OCI-LY3 (cell line): ENCODE measurements at regions not wholly inside any gene's neighbourhood (a gene's known extent, or its start where the extent isn't known, plus 50 kb on each side); places are given as distances from the start of the nearest gene placed in this dataset.

Experiments
- H2AFZ ChIP-seq: fragments of 200-600, 300-600 bp; shearing (Covaris generic); 2 replicates; pipeline ENCODE4 v1.6.0; 2014; ENCODE audit warnings: antibody characterized with exemption, low read depth, low read length
- H3K27ac ChIP-seq: fragments of 200-600, 300-600 bp; sonication (generic); 2 replicates; pipeline ENCODE4 v1.5.1; 2014; ENCODE audit warnings: mild to moderate bottlenecking, low read length, moderate library complexity, mixed read lengths
- H3K27me3 ChIP-seq: fragments of 200-600, 300-600 bp; sonication (generic); 2 replicates; pipeline ENCODE4 v1.6.1; 2014; ENCODE audit warnings: low read depth, low read length, mixed read lengths
- H3K36me3 ChIP-seq: fragments of 200-600, 300-600 bp; sonication (generic); replicated peaks from 2 replicates; pipeline ENCODE3; 2014; ENCODE audit warnings: low read depth, low read length, mixed read lengths
- H3K4me1 ChIP-seq: fragments of 300-600, 200-600 bp; sonication (generic); 2 replicates; pipeline ENCODE4 v1.6.1; 2014; ENCODE audit warnings: low read length, mixed read lengths
- H3K4me2 ChIP-seq: fragments of 200-600, 300-600 bp; sonication (generic); 2 replicates; pipeline ENCODE4 v1.6.1; 2014; ENCODE audit warnings: low read length, mixed read lengths
- H3K4me3 ChIP-seq: fragments of 300-600, 200-600 bp; sonication (generic); 2 replicates; pipeline ENCODE4 v1.5.1; 2014; ENCODE audit warnings: antibody characterized with exemption, mild to moderate bottlenecking, low read length, moderate library complexity
- H3K79me2 ChIP-seq: fragments of 300-600, 200-600 bp; shearing (Covaris generic); 2 replicates; pipeline ENCODE4 v1.6.1; 2014; ENCODE audit warnings: mild to moderate bottlenecking, low read length, mixed read lengths
- H3K9ac ChIP-seq: fragments of 300-600, 200-600 bp; shearing (Covaris generic); 2 replicates; pipeline ENCODE4 v1.6.0; 2014; ENCODE audit warnings: mild to moderate bottlenecking, low read length, moderate library complexity
- H3K9me3 ChIP-seq: fragments of 200-600, 300-600 bp; shearing (Covaris generic); 2 replicates; pipeline ENCODE4 v1.6.1; 2014; ENCODE audit warnings: low read length, mixed read lengths; ENCODE audit not compliant: insufficient read depth
- H4K20me1 ChIP-seq: fragments of 200-600, 300-600 bp; sonication (generic); 2 replicates; pipeline ENCODE4 v1.6.1; 2016; ENCODE audit warnings: low read length, mixed read lengths; ENCODE audit not compliant: insufficient read depth
- EZH2phosphoT487 ChIP-seq: fragments of 200-600 bp; shearing (Covaris generic); IDR thresholded peaks from 2 replicates; pipeline ENCODE4 v1.6.1; 2018; ENCODE audit warnings: antibody characterized with exemption, mixed run types, low read depth
- TF ChIP-seq, protein P1 (sequence below): fragments of 200-600, 300-600 bp; sonication (generic); IDR thresholded peaks from 2 replicates; pipeline ENCODE4 v1.5.1; 2014; ENCODE audit warnings: antibody characterized with exemption, low read length, low read depth

DNA sequence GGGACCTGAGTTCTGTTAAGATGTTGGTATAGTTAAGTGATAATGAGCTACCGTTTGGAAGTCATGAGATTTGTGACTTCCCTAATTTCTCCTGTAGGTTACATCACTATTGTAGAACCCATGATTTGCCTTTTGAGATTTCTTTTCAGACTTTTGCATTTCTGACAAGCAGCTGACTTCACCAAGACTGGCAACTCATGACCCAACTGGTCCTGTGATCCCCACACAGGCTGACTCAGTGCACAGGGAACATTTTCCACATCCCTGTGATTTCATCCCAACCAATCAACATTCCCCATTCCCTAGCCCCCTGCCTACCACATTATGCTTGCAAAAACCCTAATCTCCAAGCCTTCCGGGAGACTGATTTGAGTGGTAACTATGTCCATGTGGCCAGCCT lies 242.1 kb upstream of the PDZRN3 start:
- H3K4me2 ChIP-seq, result no peak overlapping the region
- TF ChIP-seq, protein P1, sequence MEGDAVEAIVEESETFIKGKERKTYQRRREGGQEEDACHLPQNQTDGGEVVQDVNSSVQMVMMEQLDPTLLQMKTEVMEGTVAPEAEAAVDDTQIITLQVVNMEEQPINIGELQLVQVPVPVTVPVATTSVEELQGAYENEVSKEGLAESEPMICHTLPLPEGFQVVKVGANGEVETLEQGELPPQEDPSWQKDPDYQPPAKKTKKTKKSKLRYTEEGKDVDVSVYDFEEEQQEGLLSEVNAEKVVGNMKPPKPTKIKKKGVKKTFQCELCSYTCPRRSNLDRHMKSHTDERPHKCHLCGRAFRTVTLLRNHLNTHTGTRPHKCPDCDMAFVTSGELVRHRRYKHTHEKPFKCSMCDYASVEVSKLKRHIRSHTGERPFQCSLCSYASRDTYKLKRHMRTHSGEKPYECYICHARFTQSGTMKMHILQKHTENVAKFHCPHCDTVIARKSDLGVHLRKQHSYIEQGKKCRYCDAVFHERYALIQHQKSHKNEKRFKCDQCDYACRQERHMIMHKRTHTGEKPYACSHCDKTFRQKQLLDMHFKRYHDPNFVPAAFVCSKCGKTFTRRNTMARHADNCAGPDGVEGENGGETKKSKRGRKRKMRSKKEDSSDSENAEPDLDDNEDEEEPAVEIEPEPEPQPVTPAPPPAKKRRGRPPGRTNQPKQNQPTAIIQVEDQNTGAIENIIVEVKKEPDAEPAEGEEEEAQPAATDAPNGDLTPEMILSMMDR, result no peak
- TF ChIP-seq EZH2phosphoT487, result no peak
- no peaks in the 10 kb centered on the region for H3K79me2 ChIP-seq
- H3K36me3 ChIP-seq, result no peaks in the 10 kb centered on the region
- no peak overlapping the region for H3K9ac ChIP-seq
- H4K20me1 ChIP-seq, result no peaks in the 10 kb centered on the region
- H3K27ac ChIP-seq, result no peak overlapping the region
- H2AFZ ChIP-seq, result no peak overlapping the region
- H3K9me3 ChIP-seq, result no peaks in the 10 kb centered on the region
- no peaks in the 10 kb centered on the region for H3K4me1 ChIP-seq
- no peak overlapping the region for H3K4me3 ChIP-seq
- H3K27me3 ChIP-seq, result no peaks in the 10 kb centered on the region

DNA sequence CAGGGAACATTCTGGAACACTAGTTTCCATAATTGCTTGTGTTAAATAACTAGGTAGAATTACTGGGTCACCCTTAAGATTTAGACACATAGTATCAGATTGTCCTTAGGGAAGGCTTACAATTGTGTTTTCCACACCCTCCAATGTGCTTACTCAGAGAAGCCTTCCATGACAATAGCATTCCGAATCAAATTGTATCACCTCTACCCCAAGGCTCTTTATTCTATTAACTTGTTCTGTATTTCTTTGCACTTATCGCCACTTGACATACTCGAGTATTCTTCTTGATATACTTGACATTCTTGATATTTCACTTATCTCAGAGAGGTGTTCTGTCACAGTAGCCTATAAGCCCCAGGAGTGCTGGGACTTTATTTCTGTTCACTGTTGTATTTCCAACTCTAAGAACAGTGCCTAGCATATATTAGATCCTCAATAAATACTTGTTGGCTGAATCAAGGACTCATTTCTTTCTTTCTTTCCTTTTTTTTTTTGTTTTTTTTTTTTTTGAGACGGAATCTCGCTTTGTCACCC lies 238.9 kb upstream of the PDZRN3 start:
- H3K27me3 ChIP-seq, result no peaks in the 10 kb centered on the region
- no peak overlapping the region for H3K4me2 ChIP-seq
- no peak overlapping the region for H3K9ac ChIP-seq
- H3K4me1 ChIP-seq, result no peaks in the 10 kb centered on the region
- H3K4me3 ChIP-seq, result no peak overlapping the region
- no peaks in the 10 kb centered on the region for H3K36me3 ChIP-seq
- no peak overlapping the region for H3K27ac ChIP-seq
- no peak overlapping the region for H2AFZ ChIP-seq
- H3K9me3 ChIP-seq, result no peaks in the 10 kb centered on the region
- TF ChIP-seq, protein P1, result no peak
- no peak for TF ChIP-seq EZH2phosphoT487
- no peaks in the 10 kb centered on the region for H3K79me2 ChIP-seq
- H4K20me1 ChIP-seq, result no peaks in the 10 kb centered on the region

DNA sequence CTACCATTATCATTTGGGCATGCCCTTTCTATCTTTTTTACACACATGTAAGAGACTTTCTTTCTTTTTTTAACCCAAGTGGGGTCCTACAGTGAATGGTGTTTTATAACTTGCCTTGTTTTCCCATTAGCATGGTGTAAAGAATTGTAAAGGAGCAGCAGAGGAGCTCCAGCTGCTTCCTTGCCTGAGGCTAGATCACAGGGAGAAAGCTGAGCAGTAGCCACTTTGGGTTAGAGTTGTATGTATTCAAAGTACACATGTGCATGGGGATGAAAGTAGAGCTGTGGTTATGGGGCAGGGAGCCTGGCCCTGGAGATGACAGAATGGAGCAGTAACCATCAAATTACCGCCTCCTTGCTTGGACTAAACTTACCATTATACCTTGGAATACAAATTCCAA lies 231.1 kb upstream of the PDZRN3 start:
- Histone ChIP-seq H3K9ac (no peak overlapping the region), H4K20me1 (no peaks in the 10 kb centered on the region), H3K79me2 (no peaks in the 10 kb centered on the region), H3K4me1 (no peaks in the 10 kb centered on the region), H3K4me3 (no peak overlapping the region), H3K9me3 (no peaks in the 10 kb centered on the region), H3K27me3 (peaks cover 3% of the 10 kb centered on the region; the same call in 1 of the 2 replicates), H3K27ac (no peak overlapping the region), H3K36me3 (no peaks in the 10 kb centered on the region), H2AFZ (no peak overlapping the region), H3K4me2 (no peak overlapping the region)
- no peak for TF ChIP-seq EZH2phosphoT487
- TF ChIP-seq, protein P1, result no peak

DNA sequence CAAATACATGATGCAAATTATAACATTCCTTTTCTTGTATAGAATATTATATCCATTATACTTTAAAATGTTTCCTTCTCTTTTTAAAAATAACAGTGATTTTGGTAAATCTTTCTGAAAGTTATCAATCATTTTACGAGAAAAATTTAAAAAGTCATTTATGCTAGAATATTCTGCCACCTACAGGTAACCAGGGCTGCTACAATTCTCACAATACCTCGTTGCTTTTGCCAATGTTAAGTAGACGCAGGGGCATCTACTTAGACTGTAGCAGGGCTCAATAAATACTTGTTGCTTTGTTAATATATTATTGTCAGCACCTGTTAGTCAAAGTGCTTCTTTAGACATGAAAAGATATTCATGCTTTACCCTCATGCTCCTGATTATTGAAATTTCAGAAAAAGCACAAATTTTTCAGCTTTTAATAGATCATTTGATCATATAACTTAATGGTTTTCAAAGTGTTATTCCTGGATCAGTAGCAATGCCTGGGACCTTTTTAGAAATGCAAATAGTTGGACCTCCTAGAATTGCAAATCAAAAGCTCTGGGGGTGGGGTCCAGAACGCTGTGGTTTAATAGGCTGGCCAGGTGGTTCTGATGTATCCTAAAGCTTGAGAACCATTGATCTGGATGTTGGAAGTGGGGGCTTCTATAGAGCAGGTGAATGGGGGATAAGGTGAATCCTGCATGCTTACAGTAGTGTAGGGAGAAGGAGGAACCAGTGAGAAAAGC lies 223.6 kb upstream of the PDZRN3 start:
- no peak overlapping the region for H3K9ac ChIP-seq
- H3K79me2 ChIP-seq, result no peaks in the 10 kb centered on the region
- H3K9me3 ChIP-seq, result no peaks in the 10 kb centered on the region
- H2AFZ ChIP-seq, result no peak overlapping the region
- no peaks in the 10 kb centered on the region for H3K4me1 ChIP-seq
- H3K36me3 ChIP-seq, result no peaks in the 10 kb centered on the region
- no peak overlapping the region for H3K27ac ChIP-seq
- peaks cover 3% of the 10 kb centered on the region; the same call in 1 of the 2 replicates for H3K27me3 ChIP-seq
- no peak overlapping the region for H3K4me2 ChIP-seq
- TF ChIP-seq, protein P1, result peak; percentile 81
- no peak for TF ChIP-seq EZH2phosphoT487
- no peaks in the 10 kb centered on the region for H4K20me1 ChIP-seq
- H3K4me3 ChIP-seq, result no peak overlapping the region
